Lower leg skin (tissue), 3 donors: ENCODE measurements at regions not wholly inside any gene's neighbourhood (a gene's known extent, or its start where the extent isn't known, plus 50 kb on each side); places are given as distances from the start of the nearest gene placed in this dataset.
"Not testable (repeated sequence)": the region's sequence is repeated elsewhere in the genome, so short reads cannot be mapped to it uniquely, and the experiment has no call there.

Source experiments
- CTCF ChIP-seq, 3 donors: fragments of 450-650 bp; IDR thresholded peaks; one replicate each; pipeline ENCODE4 v1.5.1; 2016; ENCODE audit warnings: antibody characterized with exemption in 3 of 3, mild to moderate bottlenecking in 3 of 3, moderate library complexity in 2 of 3
- POLR2A ChIP-seq, 2 donors: fragments of 450-650 bp; IDR thresholded peaks; one replicate each; pipeline ENCODE4 v1.6.1; 2016 to 2017; ENCODE audit warnings: antibody characterized with exemption in 2 of 2, mild to moderate bottlenecking in 1 of 2, moderate library complexity in 1 of 2

- not testable (repeated sequence) for TF ChIP-seq CTCF, POLR2A (IDR thresholded peaks at IDR 0.05)
Observed at GRCh38 chr2:146403546-146404160, 1441.2 kb upstream of the ACVR2A start.
